ENCODE measurements at regions not wholly inside any gene's neighbourhood (a gene's known extent, or its start where the extent isn't known, plus 50 kb on each side); places are given as distances from the start of the nearest gene placed in this dataset.

- no peaks in the 10 kb centered on the region for H3K4me1 Mint-ChIP-seq
- ChIA-PET POLR2A (no interaction called here), CTCF (no interaction called here)
- Histone ChIP-seq H3K9me3 (ENCODE audit: control extremely low read depth in 1 of 3, control insufficient read depth in 2 of 3, insufficient read depth in 1 of 3, low read length in 2 of 3) (peaks cover 0 to 3% (median 0%) of the 10 kb centered on the region in 3 donors), H3K4me3 (ENCODE audit: control extremely low read depth in 1 of 5, extremely low read depth in 1 of 5, insufficient read depth in 1 of 5, low read depth in 2 of 5, low read length in 4 of 5) (no peak overlapping the region), H3K27ac (ENCODE audit: low read length in 2 of 2) (no peak overlapping the region), H3K79me2 (ENCODE audit: control insufficient read depth, insufficient read depth, low read length) (no peaks in the 10 kb centered on the region), H3K36me3 (replicated peaks in 1 of 2; ENCODE audit: control extremely low read depth in 1 of 2, control insufficient read depth in 1 of 2, extremely low read depth in 1 of 2, insufficient read depth in 2 of 2, low read length in 1 of 2) (no peaks in the 10 kb centered on the region), H3K4me2 (replicated peaks; ENCODE audit: low read depth, low read length, poor library complexity, severe bottlenecking) (no peak overlapping the region), H4K20me1 (ENCODE audit: control insufficient read depth, insufficient read depth, low read length, poor library complexity, severe bottlenecking) (no peaks in the 10 kb centered on the region), H2AFZ (ENCODE audit: insufficient read depth, low read depth, low read length, poor library complexity, severe bottlenecking) (no peak overlapping the region), H3K4me1 (ENCODE audit: control insufficient read depth in 2 of 2, insufficient read depth in 2 of 2, low read length in 2 of 2) (no peaks in the 10 kb centered on the region), H3K9ac (ENCODE audit: low read length) (no peak overlapping the region), H3K27me3 (replicated peaks in 1 of 4; ENCODE audit: control extremely low read depth in 1 of 4, control insufficient read depth in 3 of 4, insufficient read depth in 4 of 4, low read length in 3 of 4) (no peaks in the 10 kb centered on the region)
- no peak for TF ChIP-seq EZH2 (IDR thresholded peaks at IDR 0.05; ENCODE audit: borderline replicate concordance, insufficient read depth, low read depth, low read length, poor library complexity, severe bottlenecking)
- no peak for TF ChIP-seq CTCF (IDR thresholded peaks at IDR 0.05)
- DNase-seq = no peak
- intact Hi-C loops (cut with micrococcal nuclease) = no loop called here
- no peak overlapping the region for H3K4me3 Mint-ChIP-seq
- no peaks in the 10 kb centered on the region for H3K9me3 Mint-ChIP-seq (ENCODE audit: insufficient read depth)
- H3K27ac Mint-ChIP-seq = no peak overlapping the region
- no peak for ATAC-seq (ENCODE audit: low read depth)
- H3K27me3 Mint-ChIP-seq = no peaks in the 10 kb centered on the region
Measured at GRCh38 chr3:76643623-76644304, 396.1 kb upstream of the ROBO2 start.

DNA sequence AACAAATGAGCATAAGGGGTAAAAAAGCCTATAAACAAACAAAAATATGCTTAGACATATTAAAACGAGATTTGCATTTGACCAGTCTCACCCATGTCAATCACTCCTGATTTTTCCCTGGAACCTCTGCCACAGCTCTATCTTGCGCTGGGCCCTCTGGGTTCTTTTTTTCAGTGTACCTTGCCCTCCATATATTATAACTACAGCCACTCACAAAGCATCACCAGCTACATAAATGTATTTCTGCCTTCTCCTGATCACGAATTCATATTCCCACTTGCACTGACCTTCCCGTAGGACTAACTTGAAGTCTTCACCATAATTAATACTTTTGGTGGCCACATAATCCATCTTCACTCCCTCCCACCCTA lies 395.6 kb upstream of the ROBO2 start:
- H3K27me3 Mint-ChIP-seq = no peaks in the 10 kb centered on the region
- H3K4me3 Mint-ChIP-seq = no peak overlapping the region
- H3K4me2 ChIP-seq (replicated peaks; ENCODE audit: low read depth, low read length, poor library complexity, severe bottlenecking) = no peak overlapping the region
- H4K20me1 ChIP-seq (ENCODE audit: control insufficient read depth, insufficient read depth, low read length, poor library complexity, severe bottlenecking) = no peaks in the 10 kb centered on the region
- no peaks in the 10 kb centered on the region for H3K79me2 ChIP-seq (ENCODE audit: control insufficient read depth, insufficient read depth, low read length)
- intact Hi-C loops (cut with micrococcal nuclease) = no loop called here
- H3K9me3 Mint-ChIP-seq (ENCODE audit: insufficient read depth) = no peaks in the 10 kb centered on the region
- no peak overlapping the region for H3K9ac ChIP-seq (ENCODE audit: low read length)
- H3K27ac Mint-ChIP-seq = no peak overlapping the region
- ChIA-PET CTCF (no interaction called here), POLR2A (no interaction called here)
- H2AFZ ChIP-seq (ENCODE audit: insufficient read depth, low read depth, low read length, poor library complexity, severe bottlenecking) = no peak overlapping the region
- no peaks in the 10 kb centered on the region for H3K4me1 Mint-ChIP-seq
- H3K9me3 ChIP-seq (ENCODE audit: control extremely low read depth in 1 of 3, control insufficient read depth in 2 of 3, insufficient read depth in 1 of 3, low read length in 2 of 3) = peaks cover 0 to 3% (median 0%) of the 10 kb centered on the region in 3 donors
- no peaks in the 10 kb centered on the region for H3K27me3 ChIP-seq (replicated peaks in 1 of 4; ENCODE audit: control extremely low read depth in 1 of 4, control insufficient read depth in 3 of 4, insufficient read depth in 4 of 4, low read length in 3 of 4)
- no peak for ATAC-seq (ENCODE audit: low read depth)
- no peak for TF ChIP-seq EZH2 (IDR thresholded peaks at IDR 0.05; ENCODE audit: borderline replicate concordance, insufficient read depth, low read depth, low read length, poor library complexity, severe bottlenecking)
- TF ChIP-seq CTCF (IDR thresholded peaks at IDR 0.05) = no peak
- no peak for DNase-seq
- 72% methylated on average over 4 of the region's 4 CpGs for WGBS (ENCODE audit: insufficient coverage)
- no peak overlapping the region for H3K4me3 ChIP-seq (ENCODE audit: control extremely low read depth in 1 of 5, extremely low read depth in 1 of 5, insufficient read depth in 1 of 5, low read depth in 2 of 5, low read length in 4 of 5)
- no peaks in the 10 kb centered on the region for H3K36me3 ChIP-seq (replicated peaks in 1 of 2; ENCODE audit: control extremely low read depth in 1 of 2, control insufficient read depth in 1 of 2, extremely low read depth in 1 of 2, insufficient read depth in 2 of 2, low read length in 1 of 2)
- H3K27ac ChIP-seq (ENCODE audit: low read length in 2 of 2) = no peak overlapping the region
- no peaks in the 10 kb centered on the region for H3K4me1 ChIP-seq (ENCODE audit: control insufficient read depth in 2 of 2, insufficient read depth in 2 of 2, low read length in 2 of 2)
